Left lung (tissue), 4 donors: ENCODE measurements at regions not wholly inside any gene's neighbourhood (a gene's known extent, or its start where the extent isn't known, plus 50 kb on each side); places are given as distances from the start of the nearest gene placed in this dataset.

Experiments
- ATAC-seq: fragments of 200-7000 bp; cut with Tn5 transposase; one replicate; pipeline ENCODE4 v1.9.1; 2020; ENCODE audit warnings: moderate library complexity
- DNase-seq, 4 donors: peaks; one replicate each; pipeline ENCODE4 v3.0.0-alpha.2; 2013 to 2020
- H3K27ac ChIP-seq, 2 donors: fragments of 200-600 bp; sonication (generic) in 1 of 2; one replicate each; pipeline versions ENCODE4 v1.5.0 to v1.8.0; 2020 to 2021
- H3K27me3 ChIP-seq, 2 donors: fragments of 200-600 bp; sonication (generic) in 1 of 2; one replicate each; pipeline versions ENCODE4 v1.5.0 to v1.8.0; 2020 to 2021
- H3K36me3 ChIP-seq, 2 donors: fragments of 200-600 bp; sonication (generic) in 1 of 2; one replicate each; pipeline versions ENCODE4 v1.5.0 to v1.8.0; 2020 to 2021
- H3K4me1 ChIP-seq, 2 donors: fragments of 200-600 bp; one replicate each; pipeline ENCODE4 v1.8.0; 2021
- H3K4me3 ChIP-seq, 2 donors: fragments of 200-600 bp; sonication (generic) in 1 of 2; one replicate each; pipeline versions ENCODE4 v1.5.0 to v1.8.0; 2020 to 2021; ENCODE audit warnings: mild to moderate bottlenecking in 1 of 2
- H3K9me3 ChIP-seq, 2 donors: fragments of 200-600 bp; sonication (generic) in 1 of 2; one replicate each; pipeline versions ENCODE4 v1.5.0 to v1.8.0; 2020 to 2021
- CTCF ChIP-seq, 2 donors: fragments of 200-600 bp; sonication (generic) in 1 of 2; IDR thresholded peaks; one replicate each; pipeline versions ENCODE4 v1.5.0 to v1.8.0; 2021; ENCODE audit warnings: antibody characterized with exemption in 2 of 2
- intact Hi-C, 2 donors: fragments of 100-400 bp; cut with DNase I; formaldehyde crosslinking; loops; one replicate each; pipeline versions ENCODE4 v1.11.2 to v1.14.2; 2022
- donor health status: DM: no; HTN: yes; CAD: no.
- donor health status: DM: no; HTN: no; CAD: no.

- no peak for TF ChIP-seq CTCF (IDR thresholded peaks at IDR 0.05)
- Histone ChIP-seq H3K36me3 (no peaks in the 10 kb centered on the region), H3K4me3 (no peak overlapping the region), H3K27ac (peak overlapping the region in 1 of 2 donors; percentile 33), H3K4me1 (peaks cover 29 to 78% of the 10 kb centered on the region in 2 donors), H3K27me3 (no peaks in the 10 kb centered on the region), H3K9me3 (no peaks in the 10 kb centered on the region)
- ATAC-seq (no peak), DNase-seq (no peak)
- intact Hi-C loops = no loop called here
Measured at GRCh38 chr14:73775339-73776193, 61.4 kb upstream of the PNMA1 start.

GRCh38 chr14:73774671-73775070, 60.5 kb upstream of the PNMA1 start:
- Histone ChIP-seq H3K4me1 (peaks cover 29 to 87% of the 10 kb centered on the region in 2 donors), H3K27me3 (no peaks in the 10 kb centered on the region), H3K4me3 (no peak overlapping the region), H3K9me3 (no peaks in the 10 kb centered on the region), H3K36me3 (no peaks in the 10 kb centered on the region), H3K27ac (peak overlapping the region in 1 of 2 donors; percentile 33)
- DNase-seq = no peak
- intact Hi-C loops = no loop called here
- TF ChIP-seq CTCF (IDR thresholded peaks at IDR 0.05) = no peak
- ATAC-seq = no peak

GRCh38 chr14:73774241-73774570, 60.0 kb upstream of the PNMA1 start:
- Histone ChIP-seq H3K4me3 (no peak overlapping the region), H3K36me3 (no peaks in the 10 kb centered on the region), H3K27me3 (no peaks in the 10 kb centered on the region), H3K27ac (peak overlapping the region in 1 of 2 donors; percentile 33), H3K4me1 (peaks cover 29 to 90% of the 10 kb centered on the region in 2 donors), H3K9me3 (no peaks in the 10 kb centered on the region)
- ATAC-seq (no peak), DNase-seq (no peak)
- intact Hi-C loops = no loop called here
- TF ChIP-seq CTCF (IDR thresholded peaks at IDR 0.05) = no peak

GRCh38 chr14:73773441-73774240, 59.5 kb upstream of the PNMA1 start:
- Histone ChIP-seq H3K36me3 (no peaks in the 10 kb centered on the region), H3K9me3 (no peaks in the 10 kb centered on the region), H3K27me3 (no peaks in the 10 kb centered on the region), H3K4me1 (peaks cover 26 to 91% of the 10 kb centered on the region in 2 donors), H3K27ac (peak overlapping the region in 1 of 2 donors; percentile 33), H3K4me3 (no peak overlapping the region)
- TF ChIP-seq CTCF (IDR thresholded peaks at IDR 0.05) = no peak
- intact Hi-C loops = no loop called here
- ATAC-seq = no peak
- peak in 1 of 4 donors; percentile 19 for DNase-seq
